ENCODE measurements at regions not wholly inside any gene's neighbourhood (a gene's known extent, or its start where the extent isn't known, plus 50 kb on each side); places are given as distances from the start of the nearest gene placed in this dataset.

DNA sequence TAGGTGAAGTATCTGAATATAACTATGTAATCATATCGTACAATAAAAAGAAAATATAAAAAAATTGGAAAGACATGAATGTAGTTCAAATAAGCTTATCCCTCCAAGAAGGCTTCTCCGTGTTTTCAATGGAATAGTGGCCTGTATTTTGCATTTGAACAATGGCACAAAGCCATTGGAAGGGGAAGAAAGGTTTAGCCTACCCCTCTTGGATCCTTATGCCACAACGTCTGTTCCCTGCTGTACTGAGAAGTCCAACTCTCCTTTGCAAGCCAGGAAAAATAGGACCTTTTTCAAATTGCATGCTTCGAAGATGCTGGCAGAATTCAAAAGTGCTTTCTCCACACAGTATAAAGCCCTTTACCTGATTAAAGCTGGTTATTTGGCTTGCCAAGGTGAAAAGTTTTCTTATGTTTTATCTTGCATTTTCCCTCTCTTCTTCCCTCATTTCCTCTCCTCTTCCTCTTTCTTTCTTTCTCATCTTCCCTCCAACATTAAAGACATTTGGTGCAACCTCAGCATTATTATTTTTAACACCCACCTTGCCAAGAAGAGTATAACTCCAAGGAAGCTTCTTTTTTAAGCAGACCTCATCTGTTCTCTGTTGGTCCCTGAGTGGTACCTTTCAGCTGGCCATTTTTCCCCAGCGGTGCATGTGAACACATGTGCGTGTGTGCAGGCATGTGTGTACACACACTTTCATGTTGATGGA, 968.6 kb upstream of the RBFOX1 start:
- Histone ChIP-seq H3K4me1 (ENCODE audit: control insufficient read depth in 1 of 2, low read depth in 2 of 2) (no peaks in the 10 kb centered on the region), H3K9me3 (no peaks in the 10 kb centered on the region), H3K4me3 (no peak overlapping the region), H3K27ac (no peak overlapping the region), H3K36me3 (no peaks in the 10 kb centered on the region), H3K27me3 (replicated peaks; ENCODE audit: insufficient read depth) (no peaks in the 10 kb centered on the region)
- no peak for TF ChIP-seq CTCF (IDR thresholded peaks at IDR 0.05)
- DNase-seq (ENCODE audit: low spot score), result no peak
- no peak for ATAC-seq (ENCODE audit: insufficient number of reproducible peaks, low FRiP score, low read depth)

GRCh38 chr16:6363396-6363795, 969.2 kb upstream of the RBFOX1 start:
- H3K4me3 ChIP-seq, result no peak overlapping the region
- no peak for TF ChIP-seq CTCF (IDR thresholded peaks at IDR 0.05)
- ATAC-seq (ENCODE audit: insufficient number of reproducible peaks, low FRiP score, low read depth), result no peak
- H3K9me3 ChIP-seq, result no peaks in the 10 kb centered on the region
- H3K36me3 ChIP-seq, result no peaks in the 10 kb centered on the region
- H3K27me3 ChIP-seq (replicated peaks; ENCODE audit: insufficient read depth), result no peaks in the 10 kb centered on the region
- no peak overlapping the region for H3K27ac ChIP-seq
- no peak for DNase-seq (ENCODE audit: low spot score)
- H3K4me1 ChIP-seq (ENCODE audit: control insufficient read depth in 1 of 2, low read depth in 2 of 2), result no peaks in the 10 kb centered on the region

DNA sequence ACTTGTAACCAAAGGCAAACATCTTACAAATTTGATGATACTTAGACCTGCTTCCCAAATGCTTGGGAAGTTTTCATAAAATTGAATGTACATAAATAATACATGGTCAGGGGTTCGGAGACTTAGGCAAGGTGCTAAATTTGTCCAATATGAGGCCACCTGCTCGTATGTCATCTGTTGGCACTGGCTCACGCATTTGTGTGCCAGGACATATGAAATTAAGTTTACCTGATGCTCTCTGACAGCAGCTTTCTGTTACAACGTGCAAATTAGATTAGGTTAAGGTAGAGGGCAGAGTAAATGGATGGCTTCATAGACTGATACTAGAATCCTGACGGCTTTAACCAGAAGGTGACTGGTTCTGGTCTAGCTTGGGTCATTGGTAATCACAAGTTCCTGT, 970.3 kb upstream of the RBFOX1 start:
- Histone ChIP-seq H3K4me1 (ENCODE audit: control insufficient read depth in 1 of 2, low read depth in 2 of 2) (no peaks in the 10 kb centered on the region), H3K36me3 (no peaks in the 10 kb centered on the region), H3K27me3 (replicated peaks; ENCODE audit: insufficient read depth) (no peaks in the 10 kb centered on the region), H3K4me3 (no peak overlapping the region), H3K9me3 (no peaks in the 10 kb centered on the region), H3K27ac (no peak overlapping the region)
- TF ChIP-seq CTCF (IDR thresholded peaks at IDR 0.05), result no peak
- ATAC-seq (ENCODE audit: insufficient number of reproducible peaks, low FRiP score, low read depth), result no peak
- no peak for DNase-seq (ENCODE audit: low spot score)

GRCh38 chr16:6360641-6361040, 972.0 kb upstream of the RBFOX1 start:
- H3K4me1 ChIP-seq (ENCODE audit: control insufficient read depth in 1 of 2, low read depth in 2 of 2), result no peaks in the 10 kb centered on the region
- DNase-seq (ENCODE audit: low spot score) (no peak), ATAC-seq (ENCODE audit: insufficient number of reproducible peaks, low FRiP score, low read depth) (no peak)
- no peak overlapping the region for H3K4me3 ChIP-seq
- no peaks in the 10 kb centered on the region for H3K36me3 ChIP-seq
- no peak for TF ChIP-seq CTCF (IDR thresholded peaks at IDR 0.05)
- H3K27me3 ChIP-seq (replicated peaks; ENCODE audit: insufficient read depth), result no peaks in the 10 kb centered on the region
- H3K9me3 ChIP-seq, result no peaks in the 10 kb centered on the region
- no peak overlapping the region for H3K27ac ChIP-seq

DNA sequence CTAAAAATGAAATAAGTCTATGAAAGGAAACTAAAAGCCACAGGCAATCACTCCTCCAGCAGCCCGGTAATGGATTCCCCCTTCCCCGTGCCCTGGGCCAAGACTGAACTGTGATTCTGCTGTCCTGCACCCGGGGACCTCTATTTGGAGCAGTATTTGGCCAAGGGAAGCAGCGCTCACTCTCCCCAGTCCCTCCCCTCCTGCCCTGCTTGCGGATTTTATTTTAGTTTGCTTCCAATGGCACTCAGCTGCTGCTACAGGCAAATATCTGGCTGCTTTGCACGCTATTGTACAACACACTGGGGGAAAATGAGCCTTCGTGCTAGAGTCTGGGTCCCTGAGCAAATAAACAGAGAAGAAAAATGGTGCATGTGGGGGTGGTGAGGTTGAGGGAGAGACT, 975.7 kb upstream of the RBFOX1 start:
- Histone ChIP-seq H3K36me3 (no peaks in the 10 kb centered on the region), H3K27me3 (replicated peaks; ENCODE audit: insufficient read depth) (no peaks in the 10 kb centered on the region), H3K9me3 (no peaks in the 10 kb centered on the region), H3K4me3 (no peak overlapping the region), H3K27ac (no peak overlapping the region), H3K4me1 (ENCODE audit: control insufficient read depth in 1 of 2, low read depth in 2 of 2) (no peaks in the 10 kb centered on the region)
- ATAC-seq (ENCODE audit: insufficient number of reproducible peaks, low FRiP score, low read depth), result no peak
- TF ChIP-seq CTCF (IDR thresholded peaks at IDR 0.05), result no peak
- DNase-seq (ENCODE audit: low spot score), result no peak

Measured in thoracic aorta (tissue), 2 donors.